ENCODE measurements at regions not wholly inside any gene's neighbourhood (a gene's known extent, or its start where the extent isn't known, plus 50 kb on each side); places are given as distances from the start of the nearest gene placed in this dataset.

GRCh38 chr12:17151917-17152316 is 546.0 kb upstream of the LMO3 start:
- no peak for ATAC-seq
- intact Hi-C loops (cut with micrococcal nuclease), result no loop called here
- 0% methylated on average over 2 of the region's 2 CpGs for WGBS (ENCODE audit: insufficient coverage, low coverage, missing lambda C conversion rate)
- Histone ChIP-seq H3K27ac (ENCODE audit: extremely low read depth, low read depth, low read length) (no peak overlapping the region), H4K20me1 (replicated peaks; ENCODE audit: control insufficient read depth, insufficient read depth, low read length) (no peaks in the 10 kb centered on the region), H2AFZ (ENCODE audit: low read depth, low read length) (no peak overlapping the region), H3K36me3 (ENCODE audit: control insufficient read depth, insufficient read depth, low read length) (no peaks in the 10 kb centered on the region), H3K4me1 (replicated peaks in 1 of 2; ENCODE audit: control insufficient read depth in 2 of 2, insufficient read depth in 2 of 2, low read length in 2 of 2) (no peaks in the 10 kb centered on the region), H3K27me3 (ENCODE audit: control insufficient read depth in 2 of 2, insufficient read depth in 2 of 2, low read length in 2 of 2) (no peaks in the 10 kb centered on the region), H3K4me3 (no peak overlapping the region), H3K9me3 (replicated peaks; ENCODE audit: control insufficient read depth, insufficient read depth, low read depth, low read length) (no peaks in the 10 kb centered on the region), H3K9ac (ENCODE audit: insufficient read depth in 1 of 2, low read depth in 2 of 2, low read length in 2 of 2) (no peak overlapping the region), H3K79me2 (ENCODE audit: control insufficient read depth, insufficient read depth, low read length) (no peaks in the 10 kb centered on the region), H3K4me2 (ENCODE audit: insufficient read depth, low read length) (no peak overlapping the region), H3K9me1 (ENCODE audit: control insufficient read depth, insufficient read depth, low read length) (no peaks in the 10 kb centered on the region)
- FAIRE-seq, result no peak
- DNase-seq (ENCODE audit: extremely low read depth in 1 of 4, low spot score in 3 of 4), result no peak
- BruUV-seq (replicated peaks), result no TSS peak
- ChIA-PET POLR2A (no interaction called here), CTCF (ENCODE audit: low intra/inter-chr PET ratio) (no interaction called here)
- in situ Hi-C loops (cut with MboI), result no loop called here
- TF ChIP-seq MGA (IDR thresholded peaks at IDR 0.05), result no peak
- TF ChIP-seq, protein P1, sequence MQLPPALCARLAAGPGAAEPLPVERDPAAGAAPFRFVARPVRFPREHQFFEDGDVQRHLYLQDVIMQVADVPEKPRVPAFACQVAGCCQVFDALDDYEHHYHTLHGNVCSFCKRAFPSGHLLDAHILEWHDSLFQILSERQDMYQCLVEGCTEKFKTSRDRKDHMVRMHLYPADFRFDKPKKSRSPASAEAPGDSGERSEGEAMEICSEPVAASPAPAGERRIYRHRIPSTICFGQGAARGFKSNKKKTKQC (CRISPR knock-in tag; IDR thresholded peaks at IDR 0.05), result no peak
- no peak for TF ChIP-seq ZSCAN29 (IDR thresholded peaks at IDR 0.05)
- TF ChIP-seq, protein P2, sequence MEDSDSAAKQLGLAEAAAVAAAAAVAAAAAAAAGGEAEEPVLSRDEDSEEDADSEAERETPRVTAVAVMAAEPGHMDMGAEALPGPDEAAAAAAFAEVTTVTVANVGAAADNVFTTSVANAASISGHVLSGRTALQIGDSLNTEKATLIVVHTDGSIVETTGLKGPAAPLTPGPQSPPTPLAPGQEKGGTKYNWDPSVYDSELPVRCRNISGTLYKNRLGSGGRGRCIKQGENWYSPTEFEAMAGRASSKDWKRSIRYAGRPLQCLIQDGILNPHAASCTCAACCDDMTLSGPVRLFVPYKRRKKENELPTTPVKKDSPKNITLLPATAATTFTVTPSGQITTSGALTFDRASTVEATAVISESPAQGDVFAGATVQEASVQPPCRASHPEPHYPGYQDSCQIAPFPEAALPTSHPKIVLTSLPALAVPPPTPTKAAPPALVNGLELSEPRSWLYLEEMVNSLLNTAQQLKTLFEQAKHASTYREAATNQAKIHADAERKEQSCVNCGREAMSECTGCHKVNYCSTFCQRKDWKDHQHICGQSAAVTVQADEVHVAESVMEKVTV (CRISPR knock-in tag; IDR thresholded peaks at IDR 0.05), result no peak
- TF ChIP-seq LARP7 (IDR thresholded peaks at IDR 0.05), result no peak
- no peak for TF ChIP-seq MAZ (CRISPR knock-in tag; conservative IDR thresholded peaks at IDR 0.05 in 1 of 2, IDR thresholded peaks at IDR 0.05 in 1 of 2)
- TF ChIP-seq TBL1XR1 (IDR thresholded peaks at IDR 0.05; ENCODE audit: low read length in 2 of 2), result no peak
- no peak for TF ChIP-seq MLLT1 (IDR thresholded peaks at IDR 0.05)
- TF ChIP-seq LEF1 (IDR thresholded peaks at IDR 0.05), result no peak

All from K562 (cell line).